GM12891 (cell line): ENCODE measurements at regions not wholly inside any gene's neighbourhood (a gene's known extent, or its start where the extent isn't known, plus 50 kb on each side); places are given as distances from the start of the nearest gene placed in this dataset.

ENCODE experiments used
- POLR2A ChIP-seq: IDR thresholded peaks from 2 replicates; pipeline ENCODE4 v1.6.1; 2011; ENCODE audit warnings: low read depth, low read length, control low read depth
- POLR2AphosphoS5 ChIP-seq: IDR thresholded peaks from 2 replicates; pipeline ENCODE4 v1.6.1; 2011; ENCODE audit warnings: low read depth, low read length, control low read depth
- POU2F2 ChIP-seq: IDR thresholded peaks from 2 replicates; pipeline ENCODE4 v1.6.1; 2011; ENCODE audit warnings: low read depth, mild to moderate bottlenecking, control low read depth, low read length, moderate library complexity
- SPI1 ChIP-seq: IDR thresholded peaks from 2 replicates; pipeline ENCODE4 v1.6.1; 2011; ENCODE audit warnings: low read depth, low read length, control low read depth
- TAF1 ChIP-seq: IDR thresholded peaks from 2 replicates; pipeline ENCODE4 v1.6.1; 2011; ENCODE audit warnings: low read depth, low read length, control low read depth

DNA sequence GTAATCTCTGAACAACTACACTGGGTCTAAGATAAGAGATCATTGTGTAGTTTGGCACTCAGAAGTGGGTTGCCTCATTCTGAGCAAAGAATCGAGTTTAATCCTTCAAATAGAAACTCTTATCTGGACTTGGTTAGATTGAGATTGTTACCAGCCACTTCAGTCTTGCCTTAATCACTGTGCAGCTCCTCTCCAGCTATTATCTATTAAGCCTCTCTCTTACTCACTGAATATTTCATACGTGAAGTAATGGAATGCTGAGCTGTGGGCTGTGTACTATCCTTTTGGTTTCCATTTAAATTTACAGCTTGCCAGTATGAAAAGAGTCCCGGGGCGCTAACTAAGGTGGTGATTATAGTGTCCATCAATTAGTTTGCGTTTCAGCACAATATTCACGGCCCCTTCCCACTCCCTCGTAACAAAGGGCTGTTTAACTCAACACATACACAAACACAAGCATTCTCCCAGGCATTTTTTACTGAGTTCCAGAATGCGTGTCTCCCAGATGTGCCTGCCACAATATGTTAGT is 65.7 kb upstream of the NCKAP5 start:
- no peak for TF ChIP-seq POLR2A
- TF ChIP-seq POLR2AphosphoS5: no peak
- no peak for TF ChIP-seq TAF1
- no peak for TF ChIP-seq SPI1
- no peak for TF ChIP-seq POU2F2
